GM18508 (cell line): ENCODE measurements at regions not wholly inside any gene's neighbourhood (a gene's known extent, or its start where the extent isn't known, plus 50 kb on each side); places are given as distances from the start of the nearest gene placed in this dataset.

ENCODE experiments used
- ATAC-seq: cut with Tn5 transposase; IDR thresholded peaks from one replicate; pipeline ENCODE4 v1.9.1; 2021; ENCODE audit warnings: moderate number of reproducible peaks; ENCODE audit not compliant: insufficient read depth, unreplicated experiment

DNA sequence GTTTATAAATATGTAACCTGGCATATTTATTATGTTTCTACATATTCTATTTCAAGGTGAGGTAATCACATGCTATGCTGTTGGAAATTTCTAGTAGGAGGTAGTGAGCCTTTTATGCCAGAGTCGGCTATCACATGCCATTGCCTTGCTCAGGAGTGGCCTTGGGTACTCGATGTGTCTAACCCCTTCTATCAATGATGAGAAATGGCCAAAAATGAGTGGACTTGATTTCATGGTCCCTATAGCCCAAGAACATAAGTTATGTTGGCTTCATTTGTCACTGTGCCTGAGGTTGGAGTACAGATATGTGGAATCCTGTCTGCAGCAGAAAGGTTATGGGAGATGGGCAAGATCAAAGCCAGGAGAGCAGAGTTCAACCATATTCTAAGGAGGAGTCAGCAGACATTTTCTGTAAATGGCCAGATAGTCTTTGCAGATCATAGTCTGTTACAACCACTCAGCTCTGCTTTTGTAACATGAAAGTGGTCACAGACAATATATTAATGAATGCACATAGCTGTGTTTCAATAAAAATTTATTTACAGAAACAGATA lies 554.4 kb downstream of the PDCD6IP start:
- no peak for ATAC-seq

DNA sequence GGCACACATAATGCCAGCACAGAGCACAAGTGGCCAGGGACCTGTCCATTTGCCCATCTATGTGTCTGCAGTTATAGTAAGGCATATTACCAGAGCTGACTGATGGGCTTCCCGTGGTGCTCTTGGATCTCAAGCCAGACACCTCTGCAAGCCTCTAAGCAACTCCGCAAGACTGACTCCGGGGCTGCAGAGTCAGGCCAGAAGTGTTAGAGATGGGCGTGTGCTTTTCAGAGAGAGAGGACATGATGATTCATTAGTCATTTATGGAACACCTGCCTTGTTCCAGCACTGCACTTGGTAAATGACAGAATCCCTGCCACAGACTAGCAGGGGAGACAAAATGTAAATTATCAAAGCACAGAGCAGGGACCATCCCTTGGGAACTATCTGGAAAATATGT lies 559.0 kb downstream of the PDCD6IP start:
- ATAC-seq = no peak

DNA sequence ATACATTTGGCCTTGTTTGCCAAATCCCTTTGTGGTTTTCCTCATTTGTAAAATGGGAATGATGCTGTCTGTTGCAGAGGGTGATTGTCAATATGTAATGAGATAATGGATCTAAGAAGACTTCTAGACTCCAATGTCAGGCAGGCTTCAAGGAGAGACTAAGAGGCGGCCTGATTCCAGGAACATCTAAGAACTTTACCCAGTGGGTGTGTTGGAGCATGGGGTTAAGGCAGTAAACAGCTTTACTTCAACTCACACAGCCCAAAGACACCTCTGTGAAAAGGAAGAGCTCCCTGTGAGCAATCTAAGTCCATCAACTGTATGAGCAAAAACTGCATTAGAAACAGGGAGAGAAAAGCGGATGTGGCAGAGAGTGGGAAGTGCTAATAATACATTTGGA lies 560.6 kb downstream of the PDCD6IP start:
- ATAC-seq = no peak

DNA sequence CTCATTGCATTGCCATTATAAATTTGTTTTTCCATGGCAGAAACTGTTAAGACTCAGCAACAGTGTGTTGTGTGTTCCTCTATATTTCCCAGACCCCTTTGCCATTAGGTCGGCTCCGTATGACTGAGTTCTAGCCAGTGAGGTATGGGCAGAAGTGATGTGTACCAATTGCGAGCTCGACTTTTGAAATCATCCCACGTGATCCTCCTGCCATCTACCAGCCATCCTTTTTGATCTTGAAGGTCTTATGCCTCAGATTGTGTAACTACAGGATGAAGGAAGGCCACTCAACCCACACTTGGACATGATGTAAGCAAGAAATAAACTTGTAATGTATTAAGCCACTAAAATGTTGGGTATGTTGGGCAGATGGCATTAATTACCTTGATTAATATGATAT lies 562.3 kb downstream of the PDCD6IP start:
- no peak for ATAC-seq

DNA sequence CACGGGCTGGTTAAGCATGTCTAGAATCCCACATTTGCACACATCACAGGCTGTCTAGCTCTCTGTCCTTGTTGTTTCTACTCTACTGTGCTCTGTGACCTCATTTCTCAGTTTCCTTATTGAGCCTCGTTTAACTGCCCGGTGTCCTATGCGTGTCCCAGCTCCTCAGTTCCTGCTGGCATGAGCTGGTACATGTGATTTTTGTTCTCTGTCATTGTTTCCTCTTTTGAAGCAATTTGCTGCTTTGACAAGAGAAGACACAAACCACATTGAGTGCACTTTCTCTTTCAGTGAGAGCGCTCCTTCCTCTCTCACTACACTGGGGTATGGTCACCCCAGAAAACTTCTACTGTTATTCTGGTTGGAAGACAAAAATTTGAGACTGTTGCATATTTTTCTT lies 563.5 kb downstream of the PDCD6IP start:
- ATAC-seq = peak; percentile 98

DNA sequence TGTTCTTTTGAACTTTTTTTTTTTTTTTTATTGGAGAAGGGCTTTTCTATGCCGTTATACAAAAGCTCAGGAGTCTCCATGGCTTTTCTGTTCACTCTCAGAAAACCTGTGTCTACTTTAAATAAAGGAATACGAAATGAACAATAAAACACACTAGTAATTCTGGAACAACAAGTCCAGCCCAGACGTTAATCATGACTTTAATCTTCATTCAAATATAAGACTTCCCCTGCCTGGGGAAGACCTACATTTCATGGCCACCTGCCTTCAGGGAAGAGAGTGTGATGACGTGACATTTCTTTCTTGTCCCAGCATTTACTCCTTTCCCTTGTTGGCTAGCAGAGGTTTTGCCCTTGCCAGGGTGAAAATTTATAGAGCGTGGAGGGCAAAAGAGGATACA lies 564.5 kb downstream of the PDCD6IP start:
- no peak for ATAC-seq

DNA sequence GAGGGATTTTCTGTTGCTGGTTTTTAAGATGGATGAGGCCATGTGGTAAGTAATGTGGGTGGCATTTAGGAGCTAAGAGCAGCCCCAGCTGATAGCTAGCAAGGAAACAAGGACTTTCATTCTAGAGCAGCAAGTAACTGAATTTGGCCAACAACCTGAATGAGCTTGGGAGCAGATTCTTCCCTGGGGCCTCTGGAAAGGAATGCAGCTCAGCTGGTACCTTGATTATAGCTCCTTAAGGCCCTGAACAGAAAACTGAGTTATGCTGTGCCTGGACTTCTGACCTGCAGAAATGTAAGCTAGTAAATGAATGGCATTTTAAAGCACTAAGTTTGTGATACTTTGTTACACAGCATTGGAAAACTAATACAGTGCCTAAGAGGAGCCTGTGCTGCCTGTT lies 565.5 kb downstream of the PDCD6IP start:
- no peak for ATAC-seq

DNA sequence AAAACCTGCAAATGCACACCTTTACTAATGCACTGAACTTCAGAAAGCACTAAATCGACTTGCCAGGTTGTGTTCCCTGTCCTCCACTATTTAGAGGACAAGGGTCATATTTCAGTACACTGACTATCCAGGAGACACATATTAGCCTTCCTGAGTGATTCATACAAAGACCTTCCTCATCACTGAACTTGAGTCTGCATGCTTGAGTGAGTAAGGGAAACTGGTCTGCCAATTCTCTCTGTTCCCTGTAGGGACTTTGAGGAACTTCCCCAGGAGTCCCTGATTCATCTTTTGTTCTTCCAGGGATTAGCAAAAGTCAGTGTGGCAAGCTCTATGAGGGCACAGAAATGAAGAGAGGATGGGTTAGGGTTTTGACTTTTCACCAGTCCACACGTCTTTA lies 565.9 kb downstream of the PDCD6IP start:
- ATAC-seq = no peak

DNA sequence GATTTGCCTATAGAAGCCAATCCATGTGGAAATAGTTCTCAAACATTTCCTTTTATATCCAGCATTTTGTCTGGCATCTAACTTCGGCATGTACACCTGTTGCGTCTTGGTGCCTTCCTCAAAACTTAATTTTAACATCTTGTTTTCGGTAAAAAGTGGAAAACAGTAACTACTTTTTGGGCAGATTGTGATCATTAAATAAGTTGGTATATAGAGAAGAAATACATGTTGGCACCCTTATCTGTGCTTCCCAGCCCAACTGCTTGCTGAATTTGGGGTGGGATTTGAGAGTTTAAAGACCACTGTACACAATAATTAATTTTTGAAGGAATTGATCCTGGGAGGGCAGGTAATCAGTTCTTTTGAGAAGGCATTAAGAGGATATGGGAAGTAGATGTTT lies 566.8 kb downstream of the PDCD6IP start:
- no peak for ATAC-seq

DNA sequence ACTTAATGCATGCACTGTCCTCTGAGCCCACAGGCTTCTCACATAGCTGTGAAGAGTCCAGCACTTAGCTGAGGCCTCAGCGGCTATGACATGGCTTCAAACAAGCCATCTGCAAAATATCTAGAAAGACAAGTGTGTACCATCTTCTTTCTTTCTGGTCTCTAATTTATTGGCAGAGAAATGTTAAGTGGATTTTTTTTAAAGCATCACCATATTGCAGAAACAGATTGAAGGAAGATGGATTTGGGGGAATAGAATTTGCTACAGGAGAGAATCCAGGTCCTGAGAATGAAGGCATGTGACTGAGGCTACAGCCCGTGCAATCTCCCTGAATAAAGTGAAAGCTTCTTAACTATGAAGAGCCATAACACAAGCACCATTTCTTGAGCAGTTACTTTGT lies 567.3 kb downstream of the PDCD6IP start:
- no peak for ATAC-seq

DNA sequence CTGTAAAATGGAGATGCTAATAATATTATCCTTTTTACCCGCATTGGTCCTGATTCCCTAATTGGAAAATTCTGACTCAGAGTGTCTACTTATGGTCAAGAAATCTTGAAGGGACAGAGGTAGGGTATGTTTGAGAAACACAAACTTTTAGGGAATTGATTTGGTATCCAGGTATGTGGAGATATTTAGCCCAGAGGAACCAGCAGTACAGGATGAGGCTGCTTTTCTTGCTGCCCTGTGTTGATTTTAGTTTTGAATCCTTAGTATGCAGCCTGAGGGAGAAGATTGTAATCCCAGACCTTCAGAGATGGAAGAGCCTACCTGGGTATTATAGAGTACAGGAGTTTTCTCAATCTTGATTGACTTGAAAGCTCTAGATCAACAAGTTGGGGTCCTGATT lies 569.1 kb downstream of the PDCD6IP start:
- ATAC-seq = no peak

DNA sequence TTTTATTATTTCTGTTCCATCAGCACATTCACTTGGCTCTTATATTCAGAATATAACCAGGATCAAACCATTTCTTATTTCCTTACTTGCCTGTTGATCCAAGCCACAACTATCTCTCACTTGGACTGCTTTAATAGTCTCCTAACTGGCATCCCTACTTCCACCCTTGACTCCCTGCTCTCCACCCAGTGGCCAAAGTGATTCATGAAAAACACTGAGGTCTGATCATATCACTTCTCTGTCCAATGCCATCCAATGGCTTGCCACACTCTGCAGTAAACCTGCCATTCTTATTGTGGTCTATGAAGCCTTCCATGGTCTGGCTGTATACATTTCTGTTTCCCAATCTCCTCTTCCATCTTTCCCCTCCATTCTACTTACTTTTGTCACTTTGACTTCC lies 576.1 kb downstream of the PDCD6IP start:
- no peak for ATAC-seq

DNA sequence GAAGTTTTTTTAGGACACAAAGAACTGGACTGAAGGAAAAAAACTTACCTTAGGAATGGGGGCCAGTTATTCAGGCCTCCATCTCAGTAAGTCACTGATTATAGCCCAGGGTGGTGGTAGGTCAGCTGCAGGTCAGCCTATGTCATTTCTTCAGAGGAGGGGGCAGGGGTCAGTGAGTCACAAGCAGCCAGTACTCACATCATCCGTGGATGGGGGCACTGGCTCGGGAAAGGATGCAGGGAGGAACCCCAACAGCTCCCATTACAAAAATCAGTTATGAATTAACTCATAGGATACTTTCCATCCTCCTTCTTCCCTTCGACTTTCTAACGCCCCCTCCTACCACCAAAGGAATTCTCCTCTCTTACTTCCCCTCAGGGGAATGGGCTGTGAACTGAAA lies 578.3 kb downstream of the PDCD6IP start:
- ATAC-seq = no peak

DNA sequence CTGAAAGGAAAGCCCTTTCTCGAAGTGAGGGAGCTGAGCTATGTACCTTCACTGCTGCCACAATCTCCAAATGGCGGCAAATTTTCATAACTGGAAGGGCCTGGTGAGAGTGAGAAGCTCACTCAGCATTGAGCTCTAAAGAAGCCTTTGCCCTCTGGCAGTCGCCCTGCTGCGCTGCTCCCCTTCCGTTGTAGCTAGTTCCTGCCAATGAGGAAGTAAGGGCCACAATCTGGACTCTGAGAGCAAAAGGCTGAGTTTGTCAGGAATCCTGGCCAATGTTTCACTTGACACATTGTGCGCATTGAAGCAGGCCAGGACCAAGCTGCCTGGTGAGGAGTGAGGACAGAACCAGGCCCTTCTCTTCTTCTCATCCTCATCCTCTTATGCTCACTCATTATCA lies 579.5 kb downstream of the PDCD6IP start:
- ATAC-seq = no peak

DNA sequence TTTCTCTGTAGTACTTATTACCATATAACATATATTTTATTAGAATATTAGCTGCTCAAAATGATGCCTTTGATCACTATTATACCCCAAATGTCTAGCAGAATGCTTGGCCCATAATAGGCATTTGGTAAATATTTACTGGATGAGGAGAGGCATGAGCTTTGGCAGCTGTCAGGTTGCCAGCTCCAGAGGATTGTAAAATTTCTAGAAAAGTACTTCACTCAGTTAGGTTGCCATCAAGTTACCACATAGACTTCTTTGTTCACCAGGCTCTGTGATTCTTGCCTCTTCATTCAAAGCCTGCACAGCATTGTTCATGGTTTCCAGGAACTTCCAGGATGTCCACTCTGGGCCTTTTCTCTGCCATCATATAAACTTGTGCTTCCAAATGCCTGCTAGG lies 582.8 kb downstream of the PDCD6IP start:
- ATAC-seq = no peak

DNA sequence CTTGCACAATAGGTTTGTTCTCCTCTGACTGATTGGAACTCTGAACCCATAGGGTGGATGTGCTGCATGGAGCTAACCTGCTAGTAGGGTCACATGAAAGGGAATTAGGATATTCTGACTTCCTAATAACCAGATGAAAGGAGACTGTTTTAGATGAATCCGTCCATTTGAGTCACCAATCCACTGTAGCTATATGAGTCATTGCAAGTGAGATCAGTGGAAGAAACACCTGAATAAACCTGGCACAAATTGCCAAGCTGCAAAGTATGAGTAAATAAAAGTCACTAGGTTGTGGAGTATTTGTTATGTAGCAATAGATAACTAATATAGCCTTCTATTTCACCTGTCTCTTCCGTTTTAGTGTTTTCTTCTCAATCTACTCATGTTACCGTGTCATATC lies 584.4 kb downstream of the PDCD6IP start:
- ATAC-seq = no peak

DNA sequence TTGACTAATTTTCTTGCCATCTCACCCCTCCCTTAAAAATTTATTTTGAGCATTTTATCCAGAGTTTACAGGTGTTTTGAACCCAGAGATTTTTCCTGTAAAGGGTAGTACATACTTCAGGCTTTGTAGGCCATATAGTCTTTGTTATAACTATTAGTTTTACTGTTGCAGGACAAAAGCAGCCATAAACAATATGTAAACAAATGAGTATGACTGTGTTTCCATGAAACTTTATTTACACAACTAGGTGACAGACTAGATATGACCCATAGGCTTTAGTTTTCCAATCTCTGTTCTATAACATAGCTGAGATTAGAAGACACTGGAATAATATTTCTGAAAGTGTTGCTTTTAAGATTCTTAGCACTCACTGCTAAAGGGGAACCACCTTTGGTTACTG lies 587.9 kb downstream of the PDCD6IP start:
- no peak for ATAC-seq

DNA sequence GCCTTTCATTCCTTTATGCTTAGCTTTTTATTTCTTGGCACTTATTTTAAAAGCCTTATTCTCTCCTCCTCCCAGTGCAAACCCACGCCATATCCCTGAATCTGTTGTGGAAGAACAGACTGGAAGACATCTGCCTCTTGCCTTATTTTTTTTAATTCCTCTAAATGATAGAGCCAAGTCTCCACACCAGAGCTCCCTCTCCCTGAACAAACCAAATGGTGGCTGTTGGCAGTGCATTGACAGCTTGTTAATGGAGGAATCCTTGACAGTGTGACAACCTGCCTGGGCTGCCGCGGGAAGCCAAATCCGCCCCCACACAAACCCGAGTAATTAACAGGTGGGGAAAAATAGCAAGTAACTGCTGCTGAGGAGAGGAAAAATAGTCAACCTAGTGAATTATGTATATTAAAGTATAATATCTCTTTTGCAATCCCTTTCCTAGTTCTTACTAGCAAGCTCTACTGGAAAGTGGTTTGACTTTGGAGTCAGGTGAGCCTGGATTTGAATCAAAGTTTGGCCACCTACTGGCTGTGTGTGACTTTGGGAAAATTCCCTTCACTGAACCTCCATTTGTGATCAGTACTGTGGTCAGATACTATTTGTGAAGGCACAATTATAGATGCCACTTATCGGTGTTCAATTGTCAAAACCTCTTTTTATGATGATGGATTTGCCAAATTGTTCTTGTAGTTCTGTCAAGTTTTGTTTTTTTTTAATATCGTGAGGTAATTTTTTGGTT lies 589.6 kb downstream of the PDCD6IP start:
- no peak for ATAC-seq

DNA sequence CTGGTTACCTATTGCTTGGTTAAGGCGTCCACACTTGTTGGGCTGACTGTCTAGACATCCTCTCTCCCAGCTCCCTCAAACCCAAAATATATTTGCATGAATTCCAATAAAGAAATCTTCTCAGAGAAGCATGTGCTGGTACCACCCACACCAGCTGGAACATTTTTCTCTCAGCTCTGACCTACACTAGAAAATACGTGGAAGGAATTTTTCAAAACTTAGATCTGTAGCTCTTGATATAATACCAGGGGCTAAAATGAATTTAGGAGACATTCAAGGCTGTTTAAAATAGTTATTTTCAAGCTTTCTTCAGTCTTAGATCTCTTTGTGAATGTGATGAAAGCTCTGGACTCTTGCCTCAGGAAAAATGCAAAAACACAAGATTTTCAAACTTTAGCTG lies 590.4 kb downstream of the PDCD6IP start:
- no peak for ATAC-seq

DNA sequence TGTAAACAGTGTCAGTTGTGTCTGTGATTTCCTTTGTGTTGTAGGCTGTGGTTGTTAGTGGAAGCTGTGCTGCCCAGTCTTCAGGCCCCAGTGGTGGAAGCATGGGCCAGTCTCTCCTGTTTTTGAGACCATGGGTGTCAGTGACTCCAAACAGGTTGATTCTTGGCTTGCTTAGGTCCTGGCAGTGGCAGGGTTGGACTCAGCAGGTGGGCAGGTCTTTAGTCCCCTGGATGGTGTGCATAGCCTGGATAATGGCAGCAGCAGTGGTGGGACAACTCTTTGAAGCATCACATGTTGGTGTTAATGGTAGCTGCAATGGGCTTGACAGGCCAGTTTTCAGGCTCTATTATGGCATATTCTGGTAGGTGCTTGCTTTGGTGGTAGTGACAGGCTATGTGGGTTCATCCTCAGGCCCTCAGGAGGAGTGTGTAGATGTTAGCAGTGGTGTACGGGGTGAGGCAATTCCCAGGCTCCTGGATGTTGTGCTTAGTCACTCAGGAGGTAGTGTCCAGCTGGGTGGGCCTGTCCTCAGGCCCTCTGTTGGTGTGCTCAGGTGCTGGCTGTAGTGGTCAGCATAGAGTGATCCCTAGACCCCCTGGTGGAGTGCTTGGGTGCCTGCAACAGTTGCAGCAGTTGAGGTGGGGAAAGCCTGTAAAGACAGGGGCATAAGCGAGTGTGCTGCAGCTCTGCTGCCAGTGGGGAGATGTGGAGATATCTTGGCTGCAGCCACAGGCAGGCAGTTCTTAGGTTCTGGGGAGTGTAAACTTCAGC lies 596.7 kb downstream of the PDCD6IP start:
- ATAC-seq = no peak

DNA sequence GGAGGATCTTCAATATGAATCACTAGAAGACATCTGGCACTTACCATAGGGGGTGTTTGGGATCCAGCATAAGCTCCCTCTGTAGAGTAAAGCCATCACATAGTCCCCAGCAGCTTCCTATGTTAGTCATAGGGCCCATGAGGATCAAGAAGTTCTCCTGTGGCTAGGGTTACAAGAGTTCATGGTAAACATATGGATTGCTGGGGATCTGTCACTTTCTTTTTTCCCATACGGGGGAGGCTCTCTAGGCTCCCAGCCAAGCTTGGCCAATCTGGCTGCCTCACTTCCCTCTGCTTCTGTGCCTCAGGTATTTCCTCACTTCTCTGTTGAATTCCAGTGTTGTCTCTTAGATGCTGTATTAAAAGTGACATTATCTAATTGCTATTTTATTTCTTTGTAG lies 597.9 kb downstream of the PDCD6IP start:
- ATAC-seq = no peak

DNA sequence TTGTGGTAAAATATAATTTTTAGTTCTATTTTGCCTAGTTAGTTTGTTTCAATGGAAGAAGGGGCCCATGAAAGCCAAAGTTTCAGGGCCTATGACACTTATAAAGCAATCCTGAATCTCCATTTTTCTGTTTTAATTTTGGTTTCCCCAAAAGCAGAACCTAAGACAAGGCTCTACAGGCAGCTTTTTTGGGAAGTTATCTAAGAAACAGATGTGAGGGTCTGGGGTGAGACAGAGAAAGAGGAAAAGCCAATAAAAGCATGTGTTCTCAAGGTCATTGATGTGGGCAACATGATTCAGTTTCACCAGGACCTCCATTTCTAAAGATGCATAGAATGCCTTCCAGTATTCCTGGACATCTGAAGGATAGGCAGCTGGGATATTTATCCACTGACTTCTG lies 598.5 kb downstream of the PDCD6IP start:
- ATAC-seq = no peak
